Left lung (tissue), 4 donors: ENCODE measurements at regions not wholly inside any gene's neighbourhood (a gene's known extent, or its start where the extent isn't known, plus 50 kb on each side); places are given as distances from the start of the nearest gene placed in this dataset.

ENCODE experiments used
- ATAC-seq: fragments of 200-7000 bp; cut with Tn5 transposase; one replicate; pipeline ENCODE4 v1.9.1; 2020; ENCODE audit warnings: moderate library complexity
- DNase-seq, 4 donors: peaks; one replicate each; pipeline ENCODE4 v3.0.0-alpha.2; 2013 to 2020
- H3K27ac ChIP-seq, 2 donors: fragments of 200-600 bp; sonication (generic) in 1 of 2; one replicate each; pipeline versions ENCODE4 v1.5.0 to v1.8.0; 2020 to 2021
- H3K27me3 ChIP-seq, 2 donors: fragments of 200-600 bp; sonication (generic) in 1 of 2; one replicate each; pipeline versions ENCODE4 v1.5.0 to v1.8.0; 2020 to 2021
- H3K36me3 ChIP-seq, 2 donors: fragments of 200-600 bp; sonication (generic) in 1 of 2; one replicate each; pipeline versions ENCODE4 v1.5.0 to v1.8.0; 2020 to 2021
- H3K4me1 ChIP-seq, 2 donors: fragments of 200-600 bp; one replicate each; pipeline ENCODE4 v1.8.0; 2021
- H3K4me3 ChIP-seq, 2 donors: fragments of 200-600 bp; sonication (generic) in 1 of 2; one replicate each; pipeline versions ENCODE4 v1.5.0 to v1.8.0; 2020 to 2021; ENCODE audit warnings: mild to moderate bottlenecking in 1 of 2
- H3K9me3 ChIP-seq, 2 donors: fragments of 200-600 bp; sonication (generic) in 1 of 2; one replicate each; pipeline versions ENCODE4 v1.5.0 to v1.8.0; 2020 to 2021
- CTCF ChIP-seq, 2 donors: fragments of 200-600 bp; sonication (generic) in 1 of 2; IDR thresholded peaks; one replicate each; pipeline versions ENCODE4 v1.5.0 to v1.8.0; 2021; ENCODE audit warnings: antibody characterized with exemption in 2 of 2
- intact Hi-C, 2 donors: fragments of 100-400 bp; cut with DNase I; formaldehyde crosslinking; loops; one replicate each; pipeline versions ENCODE4 v1.11.2 to v1.14.2; 2022
- donor health status: DM: no; HTN: yes; CAD: no.
- donor health status: DM: no; HTN: no; CAD: no.

DNA sequence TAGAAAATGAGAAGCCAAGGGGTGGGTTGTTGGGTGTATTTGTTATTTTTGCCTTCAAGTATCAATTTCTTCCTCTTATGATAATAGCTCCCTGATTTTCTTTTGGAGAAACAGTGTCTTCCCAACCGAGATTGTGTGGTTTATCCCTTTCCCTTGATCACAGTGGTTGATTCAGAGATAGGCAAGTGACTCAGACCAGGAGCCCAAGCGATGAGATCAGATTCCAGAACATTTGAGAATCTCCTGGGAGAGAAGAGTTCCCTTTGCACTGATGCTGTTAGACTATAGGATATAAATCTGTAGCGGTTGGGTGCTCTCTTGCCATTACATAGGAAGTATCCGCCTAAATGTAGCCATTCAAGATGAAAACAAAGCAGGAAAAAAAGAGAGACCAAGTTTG lies 90.1 kb upstream of the WDR26 start:
- no peak for TF ChIP-seq CTCF (IDR thresholded peaks at IDR 0.05)

GRCh38 chr1:224525411-224526040 lies 90.6 kb upstream of the CNIH3 start:
- no peak overlapping the region for H3K27ac ChIP-seq
- DNase-seq (no peak), ATAC-seq (no peak)
- H3K4me1 ChIP-seq, result no peaks in the 10 kb centered on the region
- H3K4me3 ChIP-seq, result no peak overlapping the region
- H3K27me3 ChIP-seq, result no peaks in the 10 kb centered on the region
- no peaks in the 10 kb centered on the region for H3K9me3 ChIP-seq
- intact Hi-C loops, result no loop called here
- H3K36me3 ChIP-seq, result no peaks in the 10 kb centered on the region
- TF ChIP-seq CTCF (IDR thresholded peaks at IDR 0.05), result no peak

More for the DNA sequence above, 90.1 kb upstream of the WDR26 start:
- ATAC-seq (no peak), DNase-seq (no peak)
- H3K4me1 ChIP-seq, result no peaks in the 10 kb centered on the region
- no peak overlapping the region for H3K27ac ChIP-seq
- intact Hi-C loops, result no loop called here
- H3K4me3 ChIP-seq, result no peak overlapping the region
- no peaks in the 10 kb centered on the region for H3K9me3 ChIP-seq
- no peaks in the 10 kb centered on the region for H3K27me3 ChIP-seq
- no peaks in the 10 kb centered on the region for H3K36me3 ChIP-seq

GRCh38 chr1:224526771-224527170 lies 89.3 kb upstream of the CNIH3 start:
- Histone ChIP-seq H3K36me3 (no peaks in the 10 kb centered on the region), H3K9me3 (no peaks in the 10 kb centered on the region), H3K27me3 (no peaks in the 10 kb centered on the region), H3K4me3 (no peak overlapping the region), H3K27ac (no peak overlapping the region), H3K4me1 (no peaks in the 10 kb centered on the region)
- DNase-seq, result no peak
- TF ChIP-seq CTCF (IDR thresholded peaks at IDR 0.05), result no peak
- ATAC-seq, result no peak
- intact Hi-C loops, result no loop called here

GRCh38 chr1:224528900-224529299 lies 87.2 kb upstream of the CNIH3 start:
- DNase-seq, result no peak
- Histone ChIP-seq H3K27ac (no peak overlapping the region), H3K4me3 (no peak overlapping the region), H3K4me1 (no peaks in the 10 kb centered on the region), H3K27me3 (no peaks in the 10 kb centered on the region), H3K36me3 (no peaks in the 10 kb centered on the region), H3K9me3 (no peaks in the 10 kb centered on the region)
- ATAC-seq, result no peak
- no peak for TF ChIP-seq CTCF (IDR thresholded peaks at IDR 0.05)
- intact Hi-C loops, result no loop called here

GRCh38 chr1:224529844-224530243 lies 86.3 kb upstream of the CNIH3 start:
- DNase-seq, result no peak
- Histone ChIP-seq H3K4me3 (no peak overlapping the region), H3K27ac (no peak overlapping the region), H3K9me3 (no peaks in the 10 kb centered on the region), H3K4me1 (no peaks in the 10 kb centered on the region), H3K36me3 (no peaks in the 10 kb centered on the region), H3K27me3 (no peaks in the 10 kb centered on the region)
- no peak for ATAC-seq
- no peak for TF ChIP-seq CTCF (IDR thresholded peaks at IDR 0.05)
- intact Hi-C loops, result no loop called here
